GM18868 (cell line): ENCODE measurements at regions not wholly inside any gene's neighbourhood (a gene's known extent, or its start where the extent isn't known, plus 50 kb on each side); places are given as distances from the start of the nearest gene placed in this dataset.
A peak's percentile ranks its signal among the peaks of the same experiment; 100 is the strongest.
"Not testable (repeated sequence)": the region's sequence is repeated elsewhere in the genome, so short reads cannot be mapped to it uniquely, and the experiment has no call there.

ENCODE experiments used
- ATAC-seq: cut with Tn5 transposase; IDR thresholded peaks from one replicate; pipeline ENCODE4 v1.9.1; 2021; ENCODE audit warnings: mild to moderate bottlenecking, moderate library complexity; ENCODE audit not compliant: unreplicated experiment

DNA sequence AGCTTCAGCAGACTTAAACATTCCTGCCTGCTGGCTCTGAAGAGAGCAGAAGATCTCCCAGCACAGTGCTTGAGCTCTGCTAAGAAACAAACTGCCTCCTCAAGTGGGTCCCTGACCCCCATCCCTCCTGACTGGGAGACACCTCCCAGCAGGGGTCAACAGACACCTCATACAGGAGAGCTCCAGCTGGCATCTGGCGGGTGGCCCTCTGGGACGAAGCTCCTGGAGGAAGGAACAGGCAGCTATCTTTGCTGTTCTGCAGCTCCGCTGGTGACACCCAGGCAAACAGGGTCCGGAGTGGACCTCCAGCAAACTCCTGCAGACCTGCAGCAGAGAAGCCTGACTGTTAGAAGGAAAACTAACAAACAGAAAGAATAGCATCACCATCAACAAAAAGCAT is 139.3 kb downstream of the ATXN7L3B start:
- ATAC-seq: not testable (repeated sequence)

DNA sequence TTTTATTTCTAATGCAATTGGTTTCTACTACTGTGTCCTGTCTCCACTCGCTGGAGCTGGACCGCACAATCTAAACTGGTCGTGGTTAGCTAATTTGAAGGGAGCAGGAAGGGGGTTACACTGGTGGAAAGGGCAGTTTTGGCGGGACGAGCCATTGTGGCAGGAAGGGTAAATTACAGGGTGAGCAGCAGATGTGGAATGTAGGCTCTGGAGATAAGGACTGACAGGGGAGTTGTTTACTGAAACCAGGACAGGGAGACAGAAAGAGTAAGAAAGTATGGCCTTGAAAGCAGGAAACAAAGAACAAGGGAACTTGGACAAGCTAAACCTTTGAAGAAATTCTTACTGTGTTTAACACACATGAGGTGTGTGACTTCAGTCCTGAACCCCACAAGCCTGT is 147.8 kb downstream of the ATXN7L3B start:
- ATAC-seq: no peak

DNA sequence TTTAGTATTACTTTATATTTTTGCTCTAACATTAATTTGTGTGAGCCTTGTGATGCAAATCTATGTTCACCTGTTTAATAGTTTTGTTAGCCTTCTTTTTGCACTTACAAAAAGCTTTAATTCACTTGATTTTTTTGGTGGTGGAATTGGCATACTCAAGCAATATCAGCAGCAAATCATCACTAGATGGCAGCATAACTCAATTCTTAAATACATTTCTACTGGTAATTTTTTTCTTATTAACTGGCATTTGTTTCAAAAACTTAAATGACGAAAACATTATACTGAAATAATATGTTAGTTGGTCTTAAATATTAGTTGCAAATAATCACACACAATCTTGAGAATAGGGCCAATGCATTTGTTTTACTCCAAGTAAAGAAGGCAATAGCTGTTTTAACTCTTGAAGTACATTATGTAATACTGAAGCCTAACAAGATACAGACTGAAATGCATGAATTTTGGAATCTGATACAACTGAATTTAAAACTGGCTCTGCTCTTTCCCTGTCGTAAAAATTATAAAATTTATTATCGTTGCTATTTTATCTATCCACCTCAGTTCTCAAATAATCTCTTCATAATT is 151.5 kb downstream of the ATXN7L3B start:
- peak; percentile 75 for ATAC-seq

DNA sequence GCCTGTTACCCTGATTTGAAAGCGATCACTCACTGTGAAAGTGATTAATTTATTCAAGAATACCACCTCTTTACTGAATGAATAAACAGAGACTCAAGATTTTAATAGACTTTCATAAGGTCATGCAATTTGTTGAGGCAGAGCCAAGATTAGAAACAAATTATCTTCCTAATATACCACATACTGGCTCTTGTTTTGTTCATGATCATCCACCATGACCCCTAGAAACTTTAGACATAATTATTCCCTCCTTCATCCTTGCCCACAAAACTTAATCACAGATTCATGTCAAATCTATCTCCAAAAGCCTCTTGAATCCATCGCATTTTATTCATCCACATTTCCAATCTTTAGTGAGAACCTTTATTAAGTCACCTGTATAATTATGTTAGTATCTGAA is 152.3 kb downstream of the ATXN7L3B start:
- ATAC-seq: no peak

DNA sequence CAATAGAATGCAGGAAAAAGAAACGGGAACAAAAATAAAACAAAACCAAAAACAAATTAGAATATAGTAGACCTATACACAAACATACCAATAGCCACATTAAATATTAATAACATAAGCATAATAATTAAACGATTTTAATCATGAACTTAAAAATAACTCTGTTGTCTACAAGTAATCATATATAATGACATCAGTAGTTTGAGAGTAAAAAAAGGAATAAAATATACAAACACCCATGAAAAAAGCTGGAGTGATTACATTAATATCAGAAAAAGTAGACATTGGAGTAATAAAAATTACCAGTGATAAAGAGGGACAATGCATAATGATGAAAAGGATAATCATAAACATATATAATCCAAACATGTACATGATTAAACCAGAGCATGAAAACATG is 181.8 kb downstream of the ATXN7L3B start:
- no peak for ATAC-seq

DNA sequence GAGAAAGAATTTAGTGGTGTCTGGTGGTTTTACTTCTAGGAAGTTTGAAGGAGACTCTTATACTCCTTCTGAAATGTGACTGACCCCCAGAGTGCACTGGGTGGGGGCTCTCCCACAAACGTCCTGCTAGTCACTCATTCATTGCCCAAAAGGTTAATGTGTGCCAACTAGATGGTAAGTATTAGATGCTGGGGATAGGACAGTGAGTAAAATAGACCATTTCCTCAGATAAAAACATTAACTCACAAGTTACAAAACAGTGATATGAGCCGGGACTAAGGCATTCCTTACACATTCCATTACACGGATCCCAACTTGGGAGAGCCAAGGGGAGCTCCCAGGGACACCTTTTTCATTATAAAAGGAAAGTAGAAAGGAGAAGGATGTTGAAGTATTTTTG is 185.1 kb downstream of the ATXN7L3B start:
- ATAC-seq: no peak

DNA sequence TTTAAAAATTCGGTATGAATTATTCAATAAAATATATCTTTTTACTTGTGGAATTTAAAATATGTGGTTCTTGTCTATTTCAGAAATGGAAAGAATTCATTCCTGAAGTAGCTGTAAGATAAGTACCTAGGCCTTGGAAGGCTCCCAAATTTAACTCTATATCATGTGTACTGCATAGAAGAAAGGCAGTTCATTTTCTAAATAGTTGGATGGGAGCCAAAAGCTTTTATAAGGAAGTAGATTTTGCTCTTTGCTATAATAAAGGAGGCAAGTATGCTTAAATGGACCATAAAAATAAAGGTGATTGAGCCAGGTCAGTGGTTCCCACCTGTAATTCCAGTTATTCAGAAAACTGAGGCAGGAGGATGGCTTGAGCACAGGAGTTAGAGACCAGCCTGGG is 187.5 kb downstream of the ATXN7L3B start:
- no peak for ATAC-seq

GRCh38 chr12:74728006-74728405 is 190.4 kb downstream of the ATXN7L3B start:
- no peak for ATAC-seq

- ATAC-seq: no peak
These were observed 194.6 kb downstream of the ATXN7L3B start for GRCh38 chr12:74732164-74732784.

DNA sequence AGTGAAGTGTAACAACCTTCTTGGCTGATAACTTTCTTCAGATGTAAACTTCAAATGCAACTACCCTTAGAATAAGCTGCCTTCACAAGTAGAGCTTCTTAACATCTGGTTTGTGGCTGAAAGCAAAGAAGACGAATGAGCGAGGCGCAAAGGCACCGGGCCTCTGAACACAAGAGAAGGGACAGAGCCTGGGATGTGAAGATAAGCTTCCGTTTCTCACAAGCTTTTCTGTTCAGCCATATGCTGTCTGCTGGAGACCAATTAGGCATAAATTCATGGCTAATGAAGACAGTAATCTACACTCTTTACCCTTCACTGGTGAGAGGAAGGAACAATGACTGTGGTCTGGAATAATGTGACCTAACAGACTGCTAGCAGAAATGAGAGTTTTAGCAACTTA is 195.2 kb downstream of the ATXN7L3B start:
- no peak for ATAC-seq

DNA sequence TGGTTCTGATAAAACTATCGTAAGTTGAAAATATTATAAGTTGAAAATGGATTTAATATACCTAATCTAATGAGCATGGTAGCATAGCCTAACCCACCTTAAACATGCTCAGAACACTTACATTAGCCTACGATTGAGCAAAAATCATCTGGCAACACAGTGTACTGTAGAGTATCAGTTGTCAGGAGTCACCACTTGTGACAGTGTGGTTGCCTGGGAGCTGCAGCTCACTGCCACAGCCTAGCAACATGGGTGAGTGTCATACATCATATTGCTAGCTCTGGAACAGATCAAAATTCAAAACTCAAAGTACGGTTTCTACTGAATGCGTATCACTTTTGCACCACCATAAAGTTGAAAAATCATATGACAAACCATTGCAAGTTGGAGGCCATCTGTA is 203.5 kb downstream of the ATXN7L3B start:
- no peak for ATAC-seq

- ATAC-seq: no peak
These were observed 209.7 kb downstream of the ATXN7L3B start for GRCh38 chr12:74747305-74747704.

- no peak for ATAC-seq
These were observed 213.8 kb downstream of the ATXN7L3B start for GRCh38 chr12:74751441-74751840.

GRCh38 chr12:74752215-74752614 is 214.6 kb downstream of the ATXN7L3B start:
- ATAC-seq: no peak

DNA sequence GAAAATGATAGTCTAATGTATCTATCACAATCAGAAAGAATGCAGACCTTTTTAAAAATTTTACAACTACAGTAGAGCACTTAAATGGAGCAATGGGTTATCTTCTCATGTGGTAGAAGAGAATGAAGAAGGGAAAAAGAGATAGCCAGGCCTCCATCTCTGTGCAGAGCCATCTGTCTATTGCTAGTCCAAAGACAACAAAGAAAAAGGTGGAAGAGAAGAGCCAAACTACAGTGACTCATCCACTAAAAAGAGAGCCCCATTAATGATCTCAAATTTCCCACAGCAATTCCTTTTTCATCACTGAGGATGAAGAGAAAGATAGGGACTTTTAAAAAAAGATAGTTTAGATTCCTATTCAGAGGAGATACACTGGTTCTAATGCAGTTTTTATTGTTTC is 232.9 kb downstream of the ATXN7L3B start:
- no peak for ATAC-seq

DNA sequence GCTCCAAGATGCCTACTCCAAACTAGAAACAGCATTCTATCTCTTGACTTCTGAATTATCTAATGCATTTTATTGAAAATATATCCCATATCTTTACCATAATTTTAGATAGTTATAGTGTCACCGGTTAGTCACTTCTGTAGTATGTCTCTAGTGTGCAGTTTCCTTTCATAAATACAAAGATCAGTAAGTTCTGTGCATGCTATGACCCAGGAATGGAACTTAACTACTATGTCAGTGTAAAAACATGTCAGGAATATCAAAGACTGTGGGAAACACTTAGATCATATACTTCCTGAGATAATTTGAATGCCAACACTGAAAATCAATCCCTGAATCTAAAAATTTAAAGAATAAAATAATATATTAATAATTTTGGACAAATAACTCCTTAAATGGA is 237.6 kb downstream of the ATXN7L3B start:
- no peak for ATAC-seq

DNA sequence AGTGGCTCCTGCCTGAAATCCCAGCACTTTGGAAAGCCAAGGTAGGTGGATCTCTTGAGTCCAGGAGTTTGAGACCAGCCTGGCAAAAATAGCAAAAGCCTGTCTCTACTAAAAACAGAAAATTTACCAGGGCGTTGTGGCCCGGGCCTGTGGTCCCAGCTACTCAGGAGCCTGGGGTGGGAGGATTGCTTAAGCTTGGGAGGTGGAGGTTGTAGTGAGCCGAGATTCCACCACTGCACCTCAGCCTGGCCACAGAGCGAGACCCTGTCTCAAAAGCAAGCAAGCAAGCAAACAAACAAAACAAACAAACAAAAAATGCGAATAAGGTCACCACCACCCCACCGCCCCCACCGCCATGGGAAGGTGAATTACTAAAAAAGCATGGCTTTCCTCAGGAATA is 238.7 kb downstream of the ATXN7L3B start:
- ATAC-seq: no peak

- ATAC-seq: no peak
These were observed 242.7 kb downstream of the ATXN7L3B start for GRCh38 chr12:74780182-74780849.

DNA sequence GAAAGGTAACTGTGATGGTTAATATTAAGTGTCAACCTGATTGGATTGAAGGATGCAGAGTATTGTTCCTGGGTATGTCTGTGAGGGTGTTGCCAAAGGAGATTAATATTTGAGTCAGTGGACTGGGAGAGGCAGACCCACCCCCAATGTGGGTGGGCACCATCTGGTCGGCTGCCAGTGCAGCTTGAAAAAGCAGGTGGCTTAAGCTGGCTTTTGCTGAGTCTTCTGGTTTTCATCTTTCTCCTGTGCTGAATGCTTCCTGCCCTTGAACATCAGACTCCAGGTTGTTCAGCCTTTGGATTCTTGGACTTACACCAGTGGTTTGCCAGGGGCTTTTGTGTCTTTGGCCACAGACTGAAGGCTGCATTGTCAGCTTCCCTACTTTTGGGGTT is 243.2 kb downstream of the ATXN7L3B start:
- not testable (repeated sequence) for ATAC-seq

DNA sequence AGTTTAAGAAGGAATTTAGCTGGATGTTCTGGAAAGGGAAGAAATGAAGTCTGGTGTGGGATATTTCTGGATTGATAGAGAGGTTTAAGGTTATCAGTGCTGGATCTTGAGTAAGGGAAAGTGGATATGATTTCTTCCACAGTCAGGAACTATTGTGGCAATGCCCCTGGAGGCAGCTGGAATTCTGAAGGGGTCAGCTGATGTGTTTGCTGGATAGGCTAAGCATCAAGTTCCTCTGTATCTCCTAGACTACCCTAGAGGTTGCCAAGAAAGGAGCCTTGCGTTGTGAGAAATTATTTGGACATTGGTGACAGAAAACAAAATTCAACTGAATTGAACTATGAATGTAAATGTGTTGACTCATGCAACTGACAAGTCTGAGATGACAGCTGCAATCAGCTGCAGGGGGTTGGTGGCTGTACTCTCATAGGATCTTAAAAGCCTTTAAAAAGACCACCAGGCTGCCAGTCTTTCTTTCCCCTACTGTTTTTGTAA is 244.4 kb downstream of the ATXN7L3B start:
- ATAC-seq: no peak

- no peak for ATAC-seq
These were observed 253.3 kb downstream of the ATXN7L3B start for GRCh38 chr12:74790931-74791330.

DNA sequence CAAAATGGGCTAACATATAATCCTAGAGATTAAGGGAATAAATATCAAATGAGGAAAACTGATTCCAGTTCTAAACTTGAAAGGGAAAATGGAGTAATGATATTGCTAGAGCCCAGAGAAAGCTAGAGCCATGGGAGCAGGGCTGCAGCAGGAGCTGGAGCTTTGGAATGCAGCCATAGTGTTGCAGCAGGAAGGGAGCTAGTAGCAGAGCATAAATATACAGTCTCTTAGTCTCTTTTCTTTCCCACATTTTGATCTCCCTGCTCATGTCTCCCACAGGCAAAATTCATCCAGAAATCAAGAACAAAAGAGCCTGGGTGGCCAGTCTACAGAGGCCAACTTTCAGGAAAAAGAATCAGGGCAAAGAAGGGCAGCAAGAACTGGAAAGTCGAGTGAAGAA is 253.7 kb downstream of the ATXN7L3B start:
- ATAC-seq: no peak
